DND-41 (cell line): ENCODE measurements at regions not wholly inside any gene's neighbourhood (a gene's known extent, or its start where the extent isn't known, plus 50 kb on each side); places are given as distances from the start of the nearest gene placed in this dataset.

Source experiments
- ATAC-seq: fragments of 200-7000 bp; cut with Tn5 transposase; 3 replicates; pipeline ENCODE4 v1.9.1; 2021; ENCODE audit warnings: low read depth; ENCODE audit not compliant: insufficient read depth
- DNase-seq: peaks from one replicate; pipeline ENCODE4 v3.0.0-alpha.2; 2020
- H2AFZ ChIP-seq: 2 replicates; pipeline ENCODE4 v1.6.0; 2012; ENCODE audit warnings: low read depth, low read length
- H3K27ac ChIP-seq: 2 replicates; pipeline ENCODE4 v1.5.1; 2012; ENCODE audit warnings: low read length, inconsistent platforms
- H3K27me3 ChIP-seq: fragments of 200-600 bp; sonication (generic); 2 replicates; pipeline ENCODE4 v1.6.0; 2012; ENCODE audit warnings: low read length, mild to moderate bottlenecking, inconsistent platforms; ENCODE audit not compliant: insufficient read depth, poor library complexity
- H3K36me3 ChIP-seq: 2 replicates; pipeline ENCODE4 v1.5.1; 2012; ENCODE audit warnings: low read length, inconsistent platforms; ENCODE audit not compliant: insufficient read depth
- H3K4me1 ChIP-seq: 2 replicates; pipeline ENCODE4 v1.5.1; 2012; ENCODE audit warnings: mild to moderate bottlenecking, low read length; ENCODE audit not compliant: insufficient read depth
- H3K4me2 ChIP-seq: 2 replicates; pipeline ENCODE4 v1.6.0; 2012; ENCODE audit warnings: mild to moderate bottlenecking, moderate library complexity, low read length, inconsistent platforms; ENCODE audit not compliant: insufficient read depth
- H3K4me3 ChIP-seq, 2 experiments: fragments of 200-600 bp in 1 of 2; shearing (Covaris generic) in 1 of 2; 2 replicates each; pipeline ENCODE4 v1.5.1; 2012 to 2016; ENCODE audit warnings: inconsistent platforms in 2 of 2, low read length in 2 of 2, mild to moderate bottlenecking in 2 of 2, low read depth in 1 of 2, moderate library complexity in 1 of 2
- H3K79me2 ChIP-seq: 2 replicates; pipeline ENCODE4 v1.6.0; 2012; ENCODE audit warnings: low read length, inconsistent platforms; ENCODE audit not compliant: insufficient read depth
- H3K9ac ChIP-seq: 2 replicates; pipeline ENCODE4 v1.6.0; 2012; ENCODE audit warnings: low read depth, mild to moderate bottlenecking, inconsistent platforms, low read length, moderate library complexity
- H3K9me3 ChIP-seq: 2 replicates; pipeline ENCODE4 v1.5.1; 2012; ENCODE audit warnings: low read length, moderate library complexity, mild to moderate bottlenecking, inconsistent platforms; ENCODE audit not compliant: insufficient read depth, severe bottlenecking
- H4K20me1 ChIP-seq: 2 replicates; pipeline ENCODE4 v1.6.0; 2012; ENCODE audit warnings: low read length; ENCODE audit not compliant: insufficient read depth
- CTCF ChIP-seq: IDR thresholded peaks from 2 replicates; pipeline ENCODE4 v1.5.1; 2012; ENCODE audit warnings: borderline replicate concordance, low read length, moderate library complexity, mild to moderate bottlenecking; ENCODE audit not compliant: poor library complexity, severe bottlenecking; ENCODE audit errors: extremely low read depth
- EZH2 ChIP-seq: IDR thresholded peaks from 3 replicates; pipeline ENCODE4 v1.6.1; 2012; ENCODE audit warnings: borderline replicate concordance, low read depth, mild to moderate bottlenecking, moderate library complexity, low read length, inconsistent platforms; ENCODE audit not compliant: severe bottlenecking

DNA sequence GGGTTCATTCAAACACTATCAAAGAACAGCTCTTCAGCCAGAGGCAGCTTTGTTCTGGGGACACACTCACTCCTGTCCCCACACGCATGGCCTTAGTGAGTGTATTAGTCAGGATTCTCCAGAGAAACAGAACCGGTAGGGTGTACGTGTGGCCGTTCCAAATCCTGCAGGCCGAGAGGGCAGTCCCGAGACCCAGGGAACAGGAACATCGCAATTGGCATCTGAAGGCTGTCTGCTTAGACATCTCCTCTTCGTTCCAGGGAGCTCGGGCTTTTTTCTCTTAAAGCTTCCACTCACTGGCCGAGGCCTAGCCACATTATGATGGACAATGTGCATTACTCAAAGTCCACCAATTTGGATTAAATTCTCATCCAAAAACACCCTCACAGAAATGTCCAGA is 523.3 kb downstream of the GLRX3 start:
- H3K27ac ChIP-seq = no peak overlapping the region
- no peak overlapping the region; the same call in 1 of the 2 replicates for H2AFZ ChIP-seq
- no peaks in the 10 kb centered on the region for H3K79me2 ChIP-seq
- no peaks in the 10 kb centered on the region for H3K4me1 ChIP-seq
- no peak overlapping the region for H3K4me3 ChIP-seq
- no peak for ATAC-seq
- H3K4me2 ChIP-seq = no peak overlapping the region
- H4K20me1 ChIP-seq = no peaks in the 10 kb centered on the region; the same call in 1 of the 2 replicates
- TF ChIP-seq CTCF = no peak
- TF ChIP-seq EZH2 = no peak
- H3K36me3 ChIP-seq = no peaks in the 10 kb centered on the region
- H3K9me3 ChIP-seq = no peaks in the 10 kb centered on the region
- H3K9ac ChIP-seq = no peak overlapping the region
- no peak for DNase-seq
- H3K27me3 ChIP-seq = no peaks in the 10 kb centered on the region

DNA sequence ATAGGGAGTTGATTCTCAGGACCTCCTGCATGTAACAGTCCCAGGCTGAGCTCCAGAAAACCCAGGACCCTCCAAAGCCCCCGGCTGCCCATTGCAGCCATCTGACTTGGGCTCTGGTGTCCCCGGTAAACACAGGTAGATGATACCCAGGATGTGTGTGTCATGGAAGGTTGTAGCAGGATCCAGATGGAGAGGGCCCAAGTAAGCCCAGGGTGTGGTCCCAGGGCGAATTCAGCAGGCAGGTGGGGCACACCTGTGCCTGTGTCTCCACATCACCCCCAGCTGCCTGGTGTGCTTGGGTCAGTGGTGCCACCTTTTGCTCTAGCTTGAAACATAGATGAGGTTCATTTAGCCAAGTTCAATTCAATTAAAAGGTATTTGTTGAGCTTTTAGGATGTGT is 524.1 kb downstream of the GLRX3 start:
- Histone ChIP-seq H2AFZ (no peak overlapping the region), H3K4me1 (no peaks in the 10 kb centered on the region), H3K27me3 (no peaks in the 10 kb centered on the region), H3K4me2 (no peak overlapping the region), H3K36me3 (no peaks in the 10 kb centered on the region), H3K79me2 (no peaks in the 10 kb centered on the region), H3K9me3 (no peaks in the 10 kb centered on the region), H3K4me3 (no peak overlapping the region), H3K9ac (no peak overlapping the region), H3K27ac (no peak overlapping the region), H4K20me1 (no peaks in the 10 kb centered on the region; the same call in 1 of the 2 replicates)
- TF ChIP-seq EZH2 (no peak), CTCF (no peak)
- DNase-seq (no peak), ATAC-seq (no peak)

GRCh38 chr10:130661419-130661818 is 525.2 kb downstream of the GLRX3 start:
- no peaks in the 10 kb centered on the region for H3K79me2 ChIP-seq
- H3K9ac ChIP-seq = no peak overlapping the region
- no peaks in the 10 kb centered on the region for H3K36me3 ChIP-seq
- H3K4me3 ChIP-seq = no peak overlapping the region
- TF ChIP-seq CTCF (no peak), EZH2 (no peak)
- H3K9me3 ChIP-seq = no peaks in the 10 kb centered on the region
- ATAC-seq (no peak), DNase-seq (no peak)
- no peak overlapping the region for H3K27ac ChIP-seq
- H3K27me3 ChIP-seq = no peaks in the 10 kb centered on the region
- no peak overlapping the region for H2AFZ ChIP-seq
- H4K20me1 ChIP-seq = no peaks in the 10 kb centered on the region
- H3K4me2 ChIP-seq = no peak overlapping the region
- no peaks in the 10 kb centered on the region for H3K4me1 ChIP-seq

DNA sequence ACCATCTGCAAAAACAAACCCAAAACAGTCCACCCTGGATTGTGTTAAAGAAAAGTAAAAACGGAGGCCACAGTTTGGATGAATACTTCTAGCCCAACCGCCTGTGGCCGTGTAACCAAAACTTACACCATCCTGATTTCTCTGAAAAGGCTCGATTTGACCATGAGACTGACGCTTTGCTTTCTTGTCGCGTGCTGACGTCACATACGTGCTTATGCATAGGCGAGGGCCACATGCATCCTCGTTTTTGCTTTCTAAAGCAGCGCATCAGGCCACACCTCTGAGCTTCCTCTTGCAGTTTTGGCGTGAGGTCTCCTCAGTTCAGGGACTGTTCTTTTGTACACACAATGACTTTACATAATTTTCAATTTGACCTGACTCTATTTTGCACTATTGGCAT is 526.6 kb downstream of the GLRX3 start:
- Histone ChIP-seq H3K9ac (no peak overlapping the region), H3K4me2 (no peak overlapping the region), H3K4me1 (no peaks in the 10 kb centered on the region), H3K27me3 (no peaks in the 10 kb centered on the region), H3K79me2 (no peaks in the 10 kb centered on the region), H3K4me3 (no peak overlapping the region), H3K27ac (no peak overlapping the region), H3K9me3 (no peaks in the 10 kb centered on the region), H3K36me3 (no peaks in the 10 kb centered on the region), H2AFZ (no peak overlapping the region), H4K20me1 (no peaks in the 10 kb centered on the region)
- TF ChIP-seq CTCF (no peak), EZH2 (no peak)
- DNase-seq (no peak), ATAC-seq (no peak)
